Vagina (tissue), 2 donors: ENCODE measurements at regions not wholly inside any gene's neighbourhood (a gene's known extent, or its start where the extent isn't known, plus 50 kb on each side); places are given as distances from the start of the nearest gene placed in this dataset.

Experiments
- DNase-seq, 2 donors: peaks; one replicate each; pipeline ENCODE4 v3.0.0-alpha.2; 2017; ENCODE audit errors: extremely low spot score in 2 of 2
- H3K27ac ChIP-seq: fragments of 200-600 bp; sonication (generic); one replicate; pipeline ENCODE4 v1.5.1; 2019
- H3K27me3 ChIP-seq: fragments of 200-600 bp; sonication (generic); one replicate; pipeline ENCODE4 v1.5.1; 2019
- H3K36me3 ChIP-seq, 2 donors: fragments of 200-600 bp; sonication (generic); one replicate each; pipeline ENCODE4 v1.5.1; 2017 to 2019
- H3K4me1 ChIP-seq: fragments of 200-600 bp; sonication (generic); one replicate; pipeline ENCODE4 v1.5.1; 2019
- H3K4me3 ChIP-seq, 2 donors: fragments of 200-600 bp; sonication (generic); 1 replicate in 1 of 2; 2 replicates in 1 of 2; pipeline ENCODE4 v1.5.1; 2016 to 2019
- H3K9me3 ChIP-seq: fragments of 200-600 bp; sonication (generic); one replicate; pipeline ENCODE4 v1.5.1; 2019
- CTCF ChIP-seq, 3 experiments: fragments of 450-650 bp in 2 of 3; fragments of 200-600 bp in 1 of 3; sonication (generic) in 1 of 3; IDR thresholded peaks; one replicate each; pipeline ENCODE4 v1.5.1; 2017 to 2019; ENCODE audit warnings: antibody characterized with exemption in 3 of 3, mild to moderate bottlenecking in 2 of 3, moderate library complexity in 2 of 3
- POLR2A ChIP-seq, 2 donors: fragments of 450-650 bp; IDR thresholded peaks; one replicate each; pipeline ENCODE4 v1.6.1; 2017; ENCODE audit warnings: antibody characterized with exemption in 2 of 2, mild to moderate bottlenecking in 2 of 2, moderate library complexity in 2 of 2
- POLR2AphosphoS5 ChIP-seq, 2 donors: sonication (generic); formaldehyde crosslinking; IDR thresholded peaks; one replicate each; pipeline ENCODE4 v1.9.0; 2017; ENCODE audit warnings: antibody characterized with exemption in 2 of 2, mild to moderate bottlenecking in 2 of 2, low read depth in 1 of 2; ENCODE audit not compliant: insufficient read depth in 1 of 2
- intact Hi-C: fragments of 100-400 bp; cut with DNase I; formaldehyde crosslinking; loops from one replicate; pipeline ENCODE4 v1.15.1; 2023

- Histone ChIP-seq H3K9me3 (no peaks in the 10 kb centered on the region), H3K4me3 (no peak overlapping the region), H3K4me1 (no peaks in the 10 kb centered on the region), H3K27ac (no peak overlapping the region), H3K27me3 (no peaks in the 10 kb centered on the region), H3K36me3 (no peaks in the 10 kb centered on the region)
- intact Hi-C loops: no loop called here
- DNase-seq: no peak
- TF ChIP-seq CTCF (IDR thresholded peaks at IDR 0.05) (no peak), POLR2AphosphoS5 (IDR thresholded peaks at IDR 0.05; ENCODE audit: insufficient read depth in 1 of 2, low read depth in 1 of 2) (no peak), POLR2A (IDR thresholded peaks at IDR 0.05) (no peak)
Measured at GRCh38 chr16:22743401-22743800, 70.6 kb upstream of the HS3ST2 start.

DNA sequence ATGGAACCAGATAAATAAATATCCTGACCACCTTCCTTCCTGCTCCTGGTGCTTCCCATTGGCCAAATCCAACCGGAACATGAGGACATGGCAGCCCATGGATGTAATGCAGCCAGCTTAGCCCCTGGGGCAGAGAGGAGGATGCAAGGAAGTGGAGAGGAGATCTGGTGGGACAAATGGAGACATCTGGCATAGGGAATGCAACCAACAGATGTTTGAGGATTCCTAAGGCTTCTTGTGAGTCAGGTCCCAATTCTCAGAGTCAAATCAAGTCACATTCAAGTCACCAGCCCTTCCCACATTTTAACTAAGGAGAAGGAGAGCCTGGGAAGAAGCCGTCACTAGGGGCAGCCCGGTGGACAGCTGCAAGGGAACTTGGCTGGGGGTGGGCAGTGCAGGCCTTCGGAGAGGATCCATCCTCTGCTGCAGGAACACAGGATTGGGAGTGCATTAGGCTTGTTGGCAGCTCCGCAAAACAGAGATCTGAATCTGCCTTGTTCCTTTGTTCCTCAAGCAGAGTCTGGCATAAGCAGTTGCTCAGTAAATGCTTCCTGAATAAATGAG is 62.8 kb upstream of the HS3ST2 start:
- H3K9me3 ChIP-seq: no peaks in the 10 kb centered on the region
- H3K4me3 ChIP-seq: no peak overlapping the region
- no peak for TF ChIP-seq POLR2A (IDR thresholded peaks at IDR 0.05)
- no peak for TF ChIP-seq CTCF (IDR thresholded peaks at IDR 0.05)
- TF ChIP-seq POLR2AphosphoS5 (IDR thresholded peaks at IDR 0.05; ENCODE audit: insufficient read depth in 1 of 2, low read depth in 1 of 2): no peak
- intact Hi-C loops: no loop called here
- no peaks in the 10 kb centered on the region for H3K36me3 ChIP-seq
- H3K27me3 ChIP-seq: no peaks in the 10 kb centered on the region
- DNase-seq: no peak
- H3K27ac ChIP-seq: no peak overlapping the region
- no peaks in the 10 kb centered on the region for H3K4me1 ChIP-seq

DNA sequence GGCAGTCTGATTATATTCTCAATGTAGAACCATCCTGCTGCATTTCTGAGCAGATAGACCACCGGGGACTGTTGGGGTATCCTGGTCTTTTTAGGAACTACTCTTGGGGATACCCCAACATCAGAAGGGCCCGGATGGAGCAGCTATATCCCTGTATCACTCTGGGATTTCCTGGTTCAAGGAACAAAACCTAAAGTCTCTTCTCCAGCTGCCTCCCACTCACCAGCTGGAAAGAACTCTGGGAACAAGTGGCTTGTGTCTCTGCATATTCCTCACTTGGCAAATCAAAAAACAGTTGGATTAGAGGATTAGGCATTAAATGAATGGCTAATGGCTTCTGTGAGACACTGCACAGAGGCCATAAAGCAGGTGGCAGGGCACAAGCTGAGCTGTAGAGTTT is 62.3 kb upstream of the HS3ST2 start:
- DNase-seq: no peak
- Histone ChIP-seq H3K27me3 (no peaks in the 10 kb centered on the region), H3K9me3 (no peaks in the 10 kb centered on the region), H3K36me3 (no peaks in the 10 kb centered on the region), H3K4me3 (no peak overlapping the region), H3K27ac (no peak overlapping the region), H3K4me1 (no peaks in the 10 kb centered on the region)
- intact Hi-C loops: no loop called here
- TF ChIP-seq CTCF (IDR thresholded peaks at IDR 0.05): no peak
- TF ChIP-seq POLR2A (IDR thresholded peaks at IDR 0.05): no peak
- TF ChIP-seq POLR2AphosphoS5 (IDR thresholded peaks at IDR 0.05; ENCODE audit: insufficient read depth in 1 of 2, low read depth in 1 of 2): no peak

DNA sequence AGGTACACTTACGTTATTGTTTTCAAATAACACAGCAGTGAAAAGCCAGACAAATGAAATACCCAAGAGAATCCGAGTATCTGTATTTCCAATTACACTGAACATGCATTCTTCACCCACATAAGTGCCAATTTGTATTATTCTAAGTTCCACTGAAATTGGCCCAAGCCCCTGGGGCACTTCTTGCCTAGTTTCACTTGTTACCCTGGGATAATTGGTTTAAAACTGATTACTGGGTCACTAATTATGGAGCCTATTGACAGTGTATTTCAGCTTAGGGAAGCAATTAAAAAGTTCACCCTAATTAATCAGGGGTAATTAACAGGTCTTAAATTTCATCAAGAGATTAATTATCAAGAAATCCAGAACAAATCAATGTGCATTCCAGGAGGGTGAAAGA is 60.5 kb upstream of the HS3ST2 start:
- DNase-seq: no peak
- TF ChIP-seq POLR2AphosphoS5 (IDR thresholded peaks at IDR 0.05; ENCODE audit: insufficient read depth in 1 of 2, low read depth in 1 of 2): no peak
- no peak for TF ChIP-seq POLR2A (IDR thresholded peaks at IDR 0.05)
- TF ChIP-seq CTCF (IDR thresholded peaks at IDR 0.05): no peak
- no peaks in the 10 kb centered on the region for H3K4me1 ChIP-seq
- no peaks in the 10 kb centered on the region for H3K9me3 ChIP-seq
- intact Hi-C loops: no loop called here
- H3K36me3 ChIP-seq: no peaks in the 10 kb centered on the region
- no peaks in the 10 kb centered on the region for H3K27me3 ChIP-seq
- H3K27ac ChIP-seq: no peak overlapping the region
- no peak overlapping the region for H3K4me3 ChIP-seq

- Histone ChIP-seq H3K27ac (no peak overlapping the region), H3K36me3 (no peaks in the 10 kb centered on the region), H3K9me3 (no peaks in the 10 kb centered on the region), H3K4me1 (no peaks in the 10 kb centered on the region), H3K4me3 (no peak overlapping the region), H3K27me3 (no peaks in the 10 kb centered on the region)
- intact Hi-C loops: no loop called here
- DNase-seq: no peak
- no peak for TF ChIP-seq CTCF (IDR thresholded peaks at IDR 0.05)
- no peak for TF ChIP-seq POLR2A (IDR thresholded peaks at IDR 0.05)
Measured at GRCh38 chr16:22754577-22754976, 59.4 kb upstream of the HS3ST2 start.
